Panc1 (cell line): ENCODE measurements at regions not wholly inside any gene's neighbourhood (a gene's known extent, or its start where the extent isn't known, plus 50 kb on each side); places are given as distances from the start of the nearest gene placed in this dataset.

Source experiments
- ATAC-seq: fragments of 200-7000 bp; cut with Tn5 transposase; 2 replicates; pipeline ENCODE4 v1.9.1; 2020; ENCODE audit warnings: mild to moderate bottlenecking, moderate library complexity
- BruUV-seq: library from RNA; stranded (reverse); fragments of 400-500 nt; replicated peaks from 2 replicates; lab custom pipeline; 2021; lab: Mats Ljungman, UMichigan
- CTCF ChIA-PET: fragments of 300-600 bp; sonication (Branson Sonifier 250); formaldehyde crosslinking; loops from one replicate; lab custom pipeline; 2022; ENCODE audit warnings: antibody characterized with exemption; lab: Charles Lee
- POLR2A ChIA-PET: fragments of 300-600 bp; sonication (Branson Sonifier 250); formaldehyde crosslinking; loops from one replicate; lab custom pipeline; 2022; ENCODE audit warnings: antibody characterized with exemption; lab: Charles Lee
- DNase-seq: peaks from one replicate; pipeline ENCODE4 v3.0.0-alpha.2; 2010; ENCODE audit warnings: low read depth, low spot score
- H3K27ac ChIP-seq: 2 replicates; pipeline ENCODE4 v1.5.1; 2011; ENCODE audit warnings: mild to moderate bottlenecking, low read length, inconsistent platforms
- H3K27me3 ChIP-seq: fragments of 200-500 bp; sonication (Bioruptor generic); 2 replicates; pipeline ENCODE4 v1.6.0; 2014; ENCODE audit warnings: low read length, inconsistent platforms; ENCODE audit not compliant: control insufficient read depth, insufficient read depth
- H3K36me3 ChIP-seq: fragments of 200-500 bp; sonication (Bioruptor generic); 2 replicates; pipeline ENCODE4 v1.5.1; 2014; ENCODE audit warnings: inconsistent platforms, mild to moderate bottlenecking, low read length, moderate library complexity; ENCODE audit not compliant: control insufficient read depth, insufficient read depth
- H3K4me1 ChIP-seq: 2 replicates; pipeline ENCODE4 v1.5.1; 2011; ENCODE audit warnings: inconsistent platforms, mild to moderate bottlenecking, low read length, moderate library complexity; ENCODE audit not compliant: control insufficient read depth, insufficient read depth
- H3K4me3 ChIP-seq, 2 experiments: 2 replicates each; pipeline ENCODE4 v1.5.1; 2011 to 2012; ENCODE audit warnings: low read depth in 2 of 2, low read length in 2 of 2, mild to moderate bottlenecking in 2 of 2, inconsistent platforms in 1 of 2, moderate library complexity in 1 of 2
- H3K9me3 ChIP-seq: fragments of 200-500 bp; sonication (Bioruptor generic); 2 replicates; pipeline ENCODE4 v1.5.1; 2014; ENCODE audit warnings: low read depth, mild to moderate bottlenecking, inconsistent platforms, low read length, moderate library complexity; ENCODE audit not compliant: control insufficient read depth, insufficient read depth
- CTCF ChIP-seq: fragments of 450-650 bp; IDR thresholded peaks from 2 replicates; pipeline ENCODE4 v1.5.1; 2017; ENCODE audit warnings: mild to moderate bottlenecking
- POLR2AphosphoS5 ChIP-seq: IDR thresholded peaks from 2 replicates; pipeline ENCODE4 v1.6.1; 2012; ENCODE audit warnings: mild to moderate bottlenecking, low read depth, low read length, moderate library complexity
- REST ChIP-seq, 2 experiments: IDR thresholded peaks; 2 replicates each; pipeline ENCODE4 v1.6.1; 2011 to 2012; ENCODE audit warnings: low read depth in 2 of 2, control low read depth in 1 of 2, low read length in 1 of 2, mild to moderate bottlenecking in 1 of 2, moderate library complexity in 1 of 2; ENCODE audit not compliant: insufficient read depth in 1 of 2
- SIN3A ChIP-seq: IDR thresholded peaks from 2 replicates; pipeline ENCODE4 v1.6.1; 2012; ENCODE audit warnings: low read depth, mild to moderate bottlenecking, low read length, moderate library complexity, borderline replicate concordance; ENCODE audit not compliant: insufficient read depth
- TCF7L2 ChIP-seq: IDR thresholded peaks from 2 replicates; pipeline ENCODE4 v1.6.1; 2011; ENCODE audit warnings: mild to moderate bottlenecking, low read depth, low read length, inconsistent platforms
- in situ Hi-C: cut with HindIII; loops from 2 replicates; pipeline ENCODE4 v1.10.0; 2016; ENCODE audit warnings: low sequenced_read_pairs, low pct_unique_long_range_greater_than_20kb
- intact Hi-C: fragments of 100-400 bp; cut with micrococcal nuclease; formaldehyde crosslinking; loops from one replicate; pipeline ENCODE4 v1.10.0; 2022; ENCODE audit not compliant: unreplicated experiment

GRCh38 chr12:127286281-127286680, 980.7 kb upstream of the TMEM132C start:
- ATAC-seq (no peak), DNase-seq (no peak)
- no peak overlapping the region for H3K4me3 ChIP-seq
- no peaks in the 10 kb centered on the region for H3K9me3 ChIP-seq
- no peaks in the 10 kb centered on the region for H3K36me3 ChIP-seq
- no peak for TF ChIP-seq TCF7L2
- no peak for TF ChIP-seq SIN3A
- in situ Hi-C loops (no loop called here), intact Hi-C loops (no loop called here)
- BruUV-seq = no TSS peak
- H3K27me3 ChIP-seq = no peaks in the 10 kb centered on the region
- ChIA-PET POLR2A (no interaction called here), CTCF (no interaction called here)
- H3K27ac ChIP-seq = no peak overlapping the region
- no peaks in the 10 kb centered on the region for H3K4me1 ChIP-seq

GRCh38 chr12:127287256-127287655, 979.7 kb upstream of the TMEM132C start:
- POLR2A ChIA-PET = no interaction called here
- Histone ChIP-seq H3K27me3 (no peaks in the 10 kb centered on the region), H3K9me3 (no peaks in the 10 kb centered on the region), H3K27ac (no peak overlapping the region), H3K36me3 (no peaks in the 10 kb centered on the region), H3K4me1 (no peaks in the 10 kb centered on the region), H3K4me3 (no peak overlapping the region)
- DNase-seq = no peak
- no peak for TF ChIP-seq SIN3A
- no peak for TF ChIP-seq CTCF
- TF ChIP-seq TCF7L2 = no peak
- TF ChIP-seq REST (IDR thresholded peaks at IDR 0.05; ENCODE audit: insufficient read depth in 1 of 2, low read depth in 2 of 2, low read length in 1 of 2) = no peak
- no peak for TF ChIP-seq POLR2AphosphoS5
- CTCF ChIA-PET = no interaction called here
- no peak for ATAC-seq
- BruUV-seq = no TSS peak
- in situ Hi-C loops = no loop called here
- intact Hi-C loops = no loop called here

GRCh38 chr12:127290251-127290650, 976.7 kb upstream of the TMEM132C start:
- TF ChIP-seq POLR2AphosphoS5 (no peak), TCF7L2 (no peak), SIN3A (no peak), REST (IDR thresholded peaks at IDR 0.05; ENCODE audit: insufficient read depth in 1 of 2, low read depth in 2 of 2, low read length in 1 of 2) (no peak), CTCF (no peak)
- Histone ChIP-seq H3K27me3 (no peaks in the 10 kb centered on the region), H3K27ac (no peak overlapping the region), H3K4me1 (no peaks in the 10 kb centered on the region), H3K4me3 (no peak overlapping the region), H3K36me3 (no peaks in the 10 kb centered on the region), H3K9me3 (no peaks in the 10 kb centered on the region)
- intact Hi-C loops (no loop called here), in situ Hi-C loops (no loop called here)
- BruUV-seq = no TSS peak
- DNase-seq (no peak), ATAC-seq (no peak)
- CTCF ChIA-PET = no interaction called here
- POLR2A ChIA-PET = no interaction called here
